ENCODE measurements at regions not wholly inside any gene's neighbourhood (a gene's known extent, or its start where the extent isn't known, plus 50 kb on each side); places are given as distances from the start of the nearest gene placed in this dataset.

DNA sequence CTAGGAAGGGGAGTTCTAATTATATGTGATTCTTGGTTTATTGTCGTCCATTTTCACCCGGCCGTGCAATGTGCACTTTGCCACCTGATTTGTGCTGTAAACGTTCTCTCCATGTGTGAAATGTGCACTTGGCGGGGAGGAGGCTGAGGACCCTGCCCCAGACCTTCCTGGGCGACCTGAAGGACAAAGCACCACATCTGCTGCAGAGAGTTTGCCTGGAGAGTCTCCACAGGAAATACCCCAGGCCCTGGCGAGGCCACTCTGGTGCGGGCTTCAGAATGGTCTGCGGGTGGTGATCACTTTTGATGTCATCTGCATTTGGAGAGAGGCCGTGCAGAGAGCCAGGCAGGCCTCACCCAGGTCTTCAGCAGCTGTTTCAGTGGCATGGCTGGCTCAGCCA is 224.7 kb downstream of the BRD1 start:
- TF ChIP-seq, protein P1, sequence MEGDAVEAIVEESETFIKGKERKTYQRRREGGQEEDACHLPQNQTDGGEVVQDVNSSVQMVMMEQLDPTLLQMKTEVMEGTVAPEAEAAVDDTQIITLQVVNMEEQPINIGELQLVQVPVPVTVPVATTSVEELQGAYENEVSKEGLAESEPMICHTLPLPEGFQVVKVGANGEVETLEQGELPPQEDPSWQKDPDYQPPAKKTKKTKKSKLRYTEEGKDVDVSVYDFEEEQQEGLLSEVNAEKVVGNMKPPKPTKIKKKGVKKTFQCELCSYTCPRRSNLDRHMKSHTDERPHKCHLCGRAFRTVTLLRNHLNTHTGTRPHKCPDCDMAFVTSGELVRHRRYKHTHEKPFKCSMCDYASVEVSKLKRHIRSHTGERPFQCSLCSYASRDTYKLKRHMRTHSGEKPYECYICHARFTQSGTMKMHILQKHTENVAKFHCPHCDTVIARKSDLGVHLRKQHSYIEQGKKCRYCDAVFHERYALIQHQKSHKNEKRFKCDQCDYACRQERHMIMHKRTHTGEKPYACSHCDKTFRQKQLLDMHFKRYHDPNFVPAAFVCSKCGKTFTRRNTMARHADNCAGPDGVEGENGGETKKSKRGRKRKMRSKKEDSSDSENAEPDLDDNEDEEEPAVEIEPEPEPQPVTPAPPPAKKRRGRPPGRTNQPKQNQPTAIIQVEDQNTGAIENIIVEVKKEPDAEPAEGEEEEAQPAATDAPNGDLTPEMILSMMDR (conservative IDR thresholded peaks at IDR 0.05; ENCODE audit: low read length) = no peak
- TF ChIP-seq EZH2phosphoT487 (IDR thresholded peaks at IDR 0.05; ENCODE audit: borderline replicate concordance) = no peak
